Ramos (cell line): ENCODE measurements at regions not wholly inside any gene's neighbourhood (a gene's known extent, or its start where the extent isn't known, plus 50 kb on each side); places are given as distances from the start of the nearest gene placed in this dataset.

Experiments used
- in situ Hi-C: fragments of 300-500 bp; cut with MboI; formaldehyde crosslinking; loops from one replicate; pipeline ENCODE4 v1.14.3; 2022; ENCODE audit warnings: low sequenced_read_pairs; ENCODE audit not compliant: unreplicated experiment

- in situ Hi-C loops, result no loop called here
Observed at GRCh38 chr1:157893686-157894085, 52.1 kb upstream of the CD5L start.

GRCh38 chr1:157894613-157895165, 53.1 kb upstream of the CD5L start:
- in situ Hi-C loops, result no loop called here

GRCh38 chr1:157910270-157910669, 68.7 kb upstream of the CD5L start:
- in situ Hi-C loops, result no loop called here

GRCh38 chr1:157915859-157916258, 74.3 kb upstream of the CD5L start:
- in situ Hi-C loops, result no loop called here

GRCh38 chr1:157916887-157917570, 75.4 kb upstream of the CD5L start:
- in situ Hi-C loops, result no loop called here

GRCh38 chr1:157920748-157921147, 72.7 kb upstream of the KIRREL1 start:
- in situ Hi-C loops, result no loop called here

- in situ Hi-C loops, result loop anchor here (25.0 kb wide), 1 partner anchor 563 kb away; no protein-coding TSS in a partner anchor
Observed at GRCh38 chr1:157925419-157926166, 67.9 kb upstream of the KIRREL1 start.

- in situ Hi-C loops, result loop anchor here (25.0 kb wide), 1 partner anchor 570 kb away; no protein-coding TSS in a partner anchor
Observed at GRCh38 chr1:157932069-157932468, 61.4 kb upstream of the KIRREL1 start.

GRCh38 chr1:157937744-157938143, 55.7 kb upstream of the KIRREL1 start:
- in situ Hi-C loops, result loop anchor here (25.0 kb wide), 1 partner anchor 575 kb away; no protein-coding TSS in a partner anchor

GRCh38 chr1:157941939-157942338, 51.5 kb upstream of the KIRREL1 start:
- in situ Hi-C loops, result loop anchor here (25.0 kb wide), 1 partner anchor 580 kb away; no protein-coding TSS in a partner anchor
